Hepatic stellate cell (primary cell): ENCODE measurements at regions not wholly inside any gene's neighbourhood (a gene's known extent, or its start where the extent isn't known, plus 50 kb on each side); places are given as distances from the start of the nearest gene placed in this dataset.
"Not testable (repeated sequence)": the region's sequence is repeated elsewhere in the genome, so short reads cannot be mapped to it uniquely, and the experiment has no call there.

Source experiments
- DNase-seq: peaks from one replicate; pipeline ENCODE4 v3.0.0; 2011; ENCODE audit warnings: low spot score

DNA sequence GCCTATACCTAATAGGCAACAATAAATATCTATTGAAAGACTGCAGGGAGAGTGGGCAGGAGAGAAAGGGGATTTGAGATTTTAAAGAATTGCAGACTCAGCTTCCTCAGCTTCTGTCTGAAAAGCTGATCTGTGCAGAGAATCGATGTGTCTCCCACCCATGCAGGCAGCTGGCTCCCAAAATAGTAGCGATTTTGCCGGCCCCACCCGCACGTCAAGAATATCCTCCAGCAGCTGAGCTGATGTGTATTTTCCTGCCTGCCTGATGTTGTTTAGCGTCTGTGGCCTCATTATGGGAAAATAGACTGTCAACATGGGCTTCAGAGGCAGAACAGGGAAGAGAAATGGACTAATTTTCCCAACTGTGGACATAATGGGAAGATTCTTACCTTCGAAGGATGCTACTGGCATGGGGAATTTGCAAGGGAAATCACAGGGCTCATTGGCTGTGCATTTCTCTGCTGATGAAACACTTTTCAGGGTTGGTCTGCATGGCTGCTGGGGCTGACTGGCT is 699.8 kb downstream of the PTPRU start:
- DNase-seq = no peak

DNA sequence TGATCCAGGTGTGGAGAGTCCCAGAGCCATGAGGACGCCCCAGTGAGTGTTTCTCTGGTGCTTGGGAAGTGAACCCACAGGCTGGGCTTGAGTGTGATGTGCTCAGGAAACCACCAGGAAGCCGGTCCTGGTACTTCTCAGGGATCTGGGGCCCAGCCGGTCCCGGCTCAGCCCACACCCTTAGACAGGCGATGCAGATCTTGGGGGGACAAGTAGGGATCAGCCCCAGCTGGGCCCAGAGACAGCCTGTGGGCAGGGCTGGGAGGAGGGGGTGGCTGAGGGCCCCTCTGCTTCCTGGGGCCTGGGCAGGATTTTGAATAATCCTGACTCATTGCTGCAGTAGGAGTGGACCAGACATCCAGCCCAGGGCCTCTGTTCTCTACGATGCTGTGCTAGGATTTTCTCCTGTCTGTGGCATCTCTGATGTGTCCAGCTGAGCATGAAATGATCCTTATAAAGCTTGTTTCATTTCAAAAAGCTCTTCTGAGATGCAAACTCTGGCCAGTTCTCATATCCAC is 698.0 kb downstream of the PTPRU start:
- DNase-seq = no peak

DNA sequence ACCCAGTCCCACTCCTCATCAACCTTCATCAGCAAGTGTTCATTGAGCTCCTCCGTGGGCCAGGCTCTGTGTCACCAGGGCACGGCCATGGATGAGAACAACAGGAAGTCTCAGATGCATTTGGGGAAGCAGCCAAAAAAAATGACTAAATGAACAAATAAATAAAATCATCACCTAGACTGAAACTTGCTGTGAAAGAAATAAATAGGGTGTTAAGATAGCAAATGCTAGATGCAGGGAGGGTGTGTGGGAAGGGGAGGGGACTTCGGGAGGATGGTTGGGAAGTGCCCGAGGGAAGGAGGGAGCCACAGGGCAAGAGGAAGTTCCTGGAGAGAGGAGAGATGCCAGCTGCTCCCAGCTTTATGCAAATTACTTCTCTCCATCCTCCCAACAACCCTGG is 696.7 kb downstream of the PTPRU start:
- DNase-seq = no peak

GRCh38 chr1:29932626-29933025 is 696.3 kb downstream of the PTPRU start:
- no peak for DNase-seq

- DNase-seq = no peak
These were observed 695.3 kb downstream of the PTPRU start for GRCh38 chr1:29931477-29932175.

GRCh38 chr1:29925058-29925457 is 688.7 kb downstream of the PTPRU start:
- DNase-seq = no peak

DNA sequence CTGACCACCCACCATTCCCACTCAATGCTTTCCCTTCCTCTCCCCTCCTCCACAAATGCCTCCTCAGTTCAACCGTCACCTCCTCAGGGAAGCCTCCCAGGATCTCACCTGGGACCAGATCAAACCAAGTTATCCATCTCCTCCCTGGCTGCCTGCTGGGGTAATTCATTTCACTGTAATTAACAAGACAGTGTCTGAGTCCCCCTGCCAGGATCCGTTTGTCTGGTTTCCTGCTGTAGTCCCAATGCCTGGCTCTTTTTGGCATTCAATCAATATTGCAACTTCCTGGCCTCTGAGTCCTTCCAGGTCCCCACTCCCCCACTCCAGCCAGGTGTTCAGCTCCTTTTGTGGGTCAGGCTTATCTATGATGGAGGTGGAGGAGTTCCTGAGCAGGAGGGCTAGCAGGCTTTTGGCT is 687.7 kb downstream of the PTPRU start:
- DNase-seq = no peak

GRCh38 chr1:29921741-29922140 is 685.4 kb downstream of the PTPRU start:
- DNase-seq = no peak

DNA sequence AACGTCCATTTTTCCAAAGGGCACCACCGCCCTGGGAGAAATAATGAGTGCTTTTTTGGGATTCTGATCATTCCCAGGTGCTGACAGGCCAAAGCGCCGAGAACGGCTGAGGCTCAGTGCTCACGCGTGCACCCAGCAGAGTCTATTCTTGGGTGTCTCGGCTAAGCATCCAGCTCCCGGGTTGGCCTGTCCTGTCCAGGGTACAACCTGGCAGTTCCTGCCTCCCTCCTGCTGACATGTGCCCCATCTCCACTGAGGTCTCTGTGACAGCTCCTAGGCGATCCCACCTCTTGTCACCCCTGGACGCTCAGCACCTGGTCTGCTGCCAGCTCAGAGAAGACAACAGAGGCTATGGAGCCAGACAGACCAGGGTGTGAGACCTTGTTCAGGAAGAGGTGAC is 684.5 kb downstream of the PTPRU start:
- no peak for DNase-seq

GRCh38 chr1:29920316-29920715 is 684.0 kb downstream of the PTPRU start:
- DNase-seq = no peak

DNA sequence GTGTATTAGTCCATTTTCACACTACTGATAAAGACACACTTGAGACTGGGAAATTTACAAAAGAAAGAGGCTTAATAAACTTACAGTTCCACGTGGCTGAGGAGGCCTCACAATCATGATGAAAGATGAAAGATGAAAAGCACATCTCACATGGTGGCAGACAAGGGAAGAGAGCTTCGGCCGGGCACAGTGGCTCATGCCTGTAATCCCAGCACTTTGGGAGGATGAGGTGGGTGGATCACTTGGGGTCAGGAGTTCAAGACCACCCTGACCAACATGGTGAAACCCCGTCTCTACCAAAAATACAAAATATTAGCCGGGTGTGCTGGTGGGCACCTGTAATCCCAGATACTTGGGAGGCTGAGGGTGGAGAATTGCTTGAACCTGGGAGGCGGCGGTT is 682.7 kb downstream of the PTPRU start:
- DNase-seq = not testable (repeated sequence)

DNA sequence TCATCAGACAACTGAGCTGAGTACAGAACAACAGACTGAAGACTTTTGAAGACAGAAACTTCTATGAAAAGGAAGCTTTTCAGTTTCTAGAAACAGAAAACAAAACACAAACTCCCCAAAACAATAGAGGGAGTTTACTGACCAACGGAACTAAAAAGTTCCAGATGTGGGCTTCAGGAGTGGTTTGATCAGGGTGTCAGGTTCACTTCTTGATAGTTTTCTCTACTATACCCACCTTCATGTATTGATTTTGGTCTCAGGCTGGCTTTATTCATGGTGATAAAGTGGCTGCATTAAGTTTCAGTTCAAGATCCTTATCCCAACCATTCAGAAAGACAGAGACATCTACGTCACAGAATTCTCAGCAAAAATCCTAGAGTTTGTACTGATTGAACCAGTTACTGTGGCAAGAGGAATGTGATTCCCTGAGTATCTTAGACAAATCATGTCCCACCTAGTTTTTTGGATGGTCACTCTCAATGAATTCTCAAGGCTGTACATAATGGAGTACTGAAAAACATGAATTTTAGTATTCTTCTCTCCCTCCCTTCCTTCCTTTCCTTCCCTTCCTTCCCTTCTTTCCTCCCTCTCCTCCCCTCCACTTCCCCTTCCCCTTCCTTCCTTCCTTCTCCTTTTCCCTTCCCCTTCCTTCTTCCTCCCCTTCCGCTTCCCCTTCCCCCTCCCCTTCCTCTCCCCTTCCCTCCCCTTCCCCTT is 680.5 kb downstream of the PTPRU start:
- DNase-seq = no peak

DNA sequence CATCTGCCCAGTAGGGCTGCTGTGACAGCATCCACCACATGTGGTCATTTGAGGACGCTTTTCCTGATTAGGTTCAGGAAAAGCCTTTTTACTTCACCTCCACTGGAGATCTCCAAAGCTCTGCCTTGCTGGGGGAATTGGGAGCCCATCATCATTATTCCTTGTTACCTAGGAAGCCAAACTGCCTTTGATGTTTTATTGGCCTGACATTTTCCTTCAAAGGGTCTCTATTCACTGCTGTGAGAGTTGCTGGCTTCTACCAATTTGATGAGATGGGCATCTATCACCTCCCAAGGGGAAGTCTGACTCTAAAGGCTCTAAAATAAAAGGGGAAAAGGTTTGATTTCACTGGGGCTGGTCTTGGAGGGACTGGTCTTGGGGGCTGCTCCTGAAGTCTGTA is 678.6 kb downstream of the PTPRU start:
- DNase-seq = no peak

- DNase-seq = no peak
These were observed 676.1 kb downstream of the PTPRU start for GRCh38 chr1:29912425-29912824.

GRCh38 chr1:29909962-29910361 is 673.6 kb downstream of the PTPRU start:
- DNase-seq = no peak

- no peak for DNase-seq
These were observed 671.3 kb downstream of the PTPRU start for GRCh38 chr1:29907596-29907995.

GRCh38 chr1:29906927-29907326 is 670.6 kb downstream of the PTPRU start:
- no peak for DNase-seq

GRCh38 chr1:29903548-29904166 is 667.3 kb downstream of the PTPRU start:
- no peak for DNase-seq

DNA sequence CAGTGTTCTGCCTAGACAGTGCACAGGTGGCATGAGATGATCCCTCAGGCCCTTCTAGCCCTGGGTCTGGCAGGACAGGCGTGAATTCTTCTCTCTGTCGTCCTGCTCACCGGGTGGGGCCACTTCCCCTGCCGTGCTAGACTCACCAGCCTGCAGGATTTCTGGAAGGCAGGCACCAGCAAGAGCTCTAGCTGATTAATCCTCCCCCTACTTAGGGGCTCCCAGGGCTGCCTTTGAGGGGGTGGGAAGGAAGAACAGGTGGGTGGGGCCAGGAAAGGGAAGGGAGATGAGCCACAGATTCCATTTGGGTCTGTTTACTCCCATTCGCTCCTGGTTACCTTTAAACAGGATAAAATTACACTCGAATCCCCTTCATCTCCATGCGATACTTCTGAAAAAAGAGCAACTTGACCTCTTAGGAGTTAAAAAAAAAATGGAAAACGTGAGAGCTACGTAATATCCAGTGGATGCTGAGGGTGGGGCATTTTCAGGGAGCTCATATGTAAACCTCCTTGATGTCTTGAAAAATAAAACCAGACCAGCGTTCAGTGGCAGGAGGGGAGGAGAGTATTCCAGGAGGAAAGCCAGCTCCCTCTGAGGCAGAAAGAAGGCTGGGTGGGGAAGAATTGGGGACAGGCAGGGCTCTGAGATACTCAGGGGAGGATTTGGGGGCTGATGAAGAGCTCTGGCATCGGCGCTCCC is 665.5 kb downstream of the PTPRU start:
- no peak for DNase-seq

DNA sequence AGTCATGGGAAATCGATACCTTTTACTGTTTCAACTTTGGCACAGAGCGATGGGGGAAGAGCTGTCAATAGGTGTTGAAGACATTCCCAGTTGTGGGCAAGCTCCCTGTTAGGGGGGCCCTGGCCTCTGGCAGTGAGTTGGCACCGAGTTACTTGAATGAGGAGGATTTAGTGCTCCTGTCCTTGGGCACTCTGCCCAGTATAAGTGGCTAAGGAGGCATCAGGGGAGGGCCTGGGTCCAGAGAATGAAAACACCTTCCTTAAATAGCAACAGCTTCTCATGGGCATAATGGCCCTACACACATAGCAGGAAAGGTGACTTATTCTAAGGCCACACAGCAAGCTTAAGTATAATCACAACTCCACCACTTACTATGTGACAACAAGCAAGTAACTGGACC is 664.4 kb downstream of the PTPRU start:
- no peak for DNase-seq

GRCh38 chr1:29900104-29900679 is 663.9 kb downstream of the PTPRU start:
- DNase-seq = no peak
